SIG-M5 treated with dmso at 0.1 percent for 504 hours (cell line): ENCODE measurements at regions not wholly inside any gene's neighbourhood (a gene's known extent, or its start where the extent isn't known, plus 50 kb on each side); places are given as distances from the start of the nearest gene placed in this dataset.
"Not testable (repeated sequence)": the region's sequence is repeated elsewhere in the genome, so short reads cannot be mapped to it uniquely, and the experiment has no call there.

ENCODE experiments used
- DNase-seq: peaks from one replicate; lab custom pipeline; 2025; ENCODE audit not compliant: unreplicated experiment; lab: John Stamatoyannopoulos, UW

- no peak for DNase-seq
Observed at GRCh38 chr11:92168936-92169335, 55.7 kb upstream of the FAT3 start.

GRCh38 chr11:92167571-92167970 lies 57.0 kb upstream of the FAT3 start:
- DNase-seq, result no peak

- DNase-seq, result no peak
Observed at GRCh38 chr11:92166335-92166734, 58.3 kb upstream of the FAT3 start.

- DNase-seq, result no peak
Observed at GRCh38 chr11:92163879-92164278, 60.7 kb upstream of the FAT3 start.

- no peak for DNase-seq
Observed at GRCh38 chr11:92162776-92163175, 61.8 kb upstream of the FAT3 start.

GRCh38 chr11:92159931-92160330 lies 64.7 kb upstream of the FAT3 start:
- DNase-seq, result no peak

- not testable (repeated sequence) for DNase-seq
Observed at GRCh38 chr11:92157390-92157789, 67.2 kb upstream of the FAT3 start.

- no peak for DNase-seq
Observed at GRCh38 chr11:92154611-92155010, 70.0 kb upstream of the FAT3 start.

- no peak for DNase-seq
Observed at GRCh38 chr11:92154110-92154509, 70.5 kb upstream of the FAT3 start.

- DNase-seq, result no peak
Observed at GRCh38 chr11:92153542-92153941, 71.1 kb upstream of the FAT3 start.

- DNase-seq, result no peak
Observed at GRCh38 chr11:92152245-92152644, 72.4 kb upstream of the FAT3 start.

- DNase-seq, result no peak
Observed at GRCh38 chr11:92149996-92150395, 74.6 kb upstream of the FAT3 start.

GRCh38 chr11:92141725-92142124 lies 82.9 kb upstream of the FAT3 start:
- no peak for DNase-seq

GRCh38 chr11:92141159-92141558 lies 83.5 kb upstream of the FAT3 start:
- DNase-seq, result no peak

GRCh38 chr11:92140021-92140420 lies 84.6 kb upstream of the FAT3 start:
- no peak for DNase-seq

- no peak for DNase-seq
Observed at GRCh38 chr11:92138296-92138695, 86.3 kb upstream of the FAT3 start.

GRCh38 chr11:92137747-92138146 lies 86.9 kb upstream of the FAT3 start:
- DNase-seq, result no peak

GRCh38 chr11:92136797-92137196 lies 87.8 kb upstream of the FAT3 start:
- no peak for DNase-seq

- DNase-seq, result no peak
Observed at GRCh38 chr11:92131289-92131865, 93.2 kb upstream of the FAT3 start.

GRCh38 chr11:92130421-92130831 lies 94.2 kb upstream of the FAT3 start:
- DNase-seq, result no peak

GRCh38 chr11:92129811-92130210 lies 94.8 kb upstream of the FAT3 start:
- no peak for DNase-seq

GRCh38 chr11:92128026-92128425 lies 96.6 kb upstream of the FAT3 start:
- no peak for DNase-seq

- DNase-seq, result no peak
Observed at GRCh38 chr11:92125321-92125720, 99.3 kb upstream of the FAT3 start.

GRCh38 chr11:92123540-92123939 lies 101.1 kb upstream of the FAT3 start:
- no peak for DNase-seq
